22Rv1 (cell line): ENCODE measurements at regions not wholly inside any gene's neighbourhood (a gene's known extent, or its start where the extent isn't known, plus 50 kb on each side); places are given as distances from the start of the nearest gene placed in this dataset.

Source experiments
- CTCF ChIP-seq: fragments of 450-650 bp; IDR thresholded peaks from 2 replicates; pipeline ENCODE4 v1.5.1; 2017; ENCODE audit warnings: mild to moderate bottlenecking
- ZFX ChIP-seq: fragments of 450-650 bp; IDR thresholded peaks from 2 replicates; pipeline ENCODE4 v1.6.1; 2017; ENCODE audit warnings: antibody characterized with exemption, borderline replicate concordance

- TF ChIP-seq CTCF (no peak), ZFX (no peak)
These were observed 462.4 kb upstream of the API5 start for GRCh38 chr11:42849362-42849761.
